ENCODE measurements at regions not wholly inside any gene's neighbourhood (a gene's known extent, or its start where the extent isn't known, plus 50 kb on each side); places are given as distances from the start of the nearest gene placed in this dataset.
"Not testable (repeated sequence)": the region's sequence is repeated elsewhere in the genome, so short reads cannot be mapped to it uniquely, and the experiment has no call there.

DNA sequence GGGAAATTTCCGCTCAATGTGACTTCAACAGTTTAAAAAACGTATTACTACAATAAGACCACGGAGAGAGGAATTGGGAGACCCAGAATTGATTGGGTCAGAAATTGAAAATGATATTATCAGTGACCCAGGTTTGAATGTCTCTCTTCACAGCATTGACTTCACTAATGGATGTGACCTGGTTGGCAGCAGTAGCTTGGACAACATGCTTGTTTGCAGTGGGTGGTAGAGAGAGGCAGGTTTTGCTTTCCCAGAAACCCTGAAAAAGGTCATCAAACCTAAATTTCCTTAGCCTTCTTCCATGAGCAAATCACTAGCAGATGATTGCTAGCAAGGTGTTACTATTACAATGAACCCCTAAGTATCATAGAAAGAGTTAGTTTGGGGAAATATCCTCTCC lies 89.7 kb upstream of the ANTXRL start:
- H3K27me3 Mint-ChIP-seq (ENCODE audit: insufficient read depth): no peaks in the 10 kb centered on the region
- H3K27ac Mint-ChIP-seq: no peak overlapping the region
- Histone ChIP-seq H3K9me3 (ENCODE audit: control insufficient read depth, low read length) (no peaks in the 10 kb centered on the region), H3K4me3 (ENCODE audit: low read length) (no peak overlapping the region), H3K9ac (ENCODE audit: extremely low read depth, low read length, poor library complexity, severe bottlenecking) (no peak overlapping the region), H3K27ac (ENCODE audit: low read depth, low read length) (no peak overlapping the region), H3K36me3 (ENCODE audit: control insufficient read depth, insufficient read depth, low read length) (no peaks in the 10 kb centered on the region), H3K27me3 (ENCODE audit: control insufficient read depth, insufficient read depth, low read length, poor library complexity, severe bottlenecking) (no peaks in the 10 kb centered on the region), H3K4me1 (ENCODE audit: control insufficient read depth, insufficient read depth, low read length) (no peaks in the 10 kb centered on the region)
- no peaks in the 10 kb centered on the region for H3K36me3 Mint-ChIP-seq (ENCODE audit: low read depth)
- TF ChIP-seq, protein P1, sequence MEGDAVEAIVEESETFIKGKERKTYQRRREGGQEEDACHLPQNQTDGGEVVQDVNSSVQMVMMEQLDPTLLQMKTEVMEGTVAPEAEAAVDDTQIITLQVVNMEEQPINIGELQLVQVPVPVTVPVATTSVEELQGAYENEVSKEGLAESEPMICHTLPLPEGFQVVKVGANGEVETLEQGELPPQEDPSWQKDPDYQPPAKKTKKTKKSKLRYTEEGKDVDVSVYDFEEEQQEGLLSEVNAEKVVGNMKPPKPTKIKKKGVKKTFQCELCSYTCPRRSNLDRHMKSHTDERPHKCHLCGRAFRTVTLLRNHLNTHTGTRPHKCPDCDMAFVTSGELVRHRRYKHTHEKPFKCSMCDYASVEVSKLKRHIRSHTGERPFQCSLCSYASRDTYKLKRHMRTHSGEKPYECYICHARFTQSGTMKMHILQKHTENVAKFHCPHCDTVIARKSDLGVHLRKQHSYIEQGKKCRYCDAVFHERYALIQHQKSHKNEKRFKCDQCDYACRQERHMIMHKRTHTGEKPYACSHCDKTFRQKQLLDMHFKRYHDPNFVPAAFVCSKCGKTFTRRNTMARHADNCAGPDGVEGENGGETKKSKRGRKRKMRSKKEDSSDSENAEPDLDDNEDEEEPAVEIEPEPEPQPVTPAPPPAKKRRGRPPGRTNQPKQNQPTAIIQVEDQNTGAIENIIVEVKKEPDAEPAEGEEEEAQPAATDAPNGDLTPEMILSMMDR (conservative IDR thresholded peaks at IDR 0.05): no peak
- H3K9me3 Mint-ChIP-seq: no peaks in the 10 kb centered on the region
- 94 to 98% methylated on average over 3 of the region's 3 CpGs for WGBS, 2 experiments (ENCODE audit: insufficient coverage in 1 of 2, insufficient read length in 1 of 2)
- DNase-seq: no peak
- no peak overlapping the region for H3K4me3 Mint-ChIP-seq
- H3K4me1 Mint-ChIP-seq: no peaks in the 10 kb centered on the region

GRCh38 chr10:46198516-46198915 lies 88.3 kb upstream of the ANTXRL start:
- H3K4me3 Mint-ChIP-seq: no peak overlapping the region
- no peaks in the 10 kb centered on the region for H3K9me3 Mint-ChIP-seq
- TF ChIP-seq, protein P1 (conservative IDR thresholded peaks at IDR 0.05): no peak
- H3K27ac Mint-ChIP-seq: no peak overlapping the region
- no peak overlapping the region for H3K27ac ChIP-seq (ENCODE audit: low read depth, low read length)
- no peak overlapping the region for H3K4me3 ChIP-seq (ENCODE audit: low read length)
- H3K27me3 Mint-ChIP-seq (ENCODE audit: insufficient read depth): no peaks in the 10 kb centered on the region
- H3K4me1 Mint-ChIP-seq: no peaks in the 10 kb centered on the region
- no peak overlapping the region for H3K9ac ChIP-seq (ENCODE audit: extremely low read depth, low read length, poor library complexity, severe bottlenecking)
- H3K4me1 ChIP-seq (ENCODE audit: control insufficient read depth, insufficient read depth, low read length): no peaks in the 10 kb centered on the region
- no peaks in the 10 kb centered on the region for H3K36me3 ChIP-seq (ENCODE audit: control insufficient read depth, insufficient read depth, low read length)
- no peaks in the 10 kb centered on the region for H3K36me3 Mint-ChIP-seq (ENCODE audit: low read depth)
- H3K27me3 ChIP-seq (ENCODE audit: control insufficient read depth, insufficient read depth, low read length, poor library complexity, severe bottlenecking): no peaks in the 10 kb centered on the region
- no peaks in the 10 kb centered on the region for H3K9me3 ChIP-seq (ENCODE audit: control insufficient read depth, low read length)
- no peak for DNase-seq

DNA sequence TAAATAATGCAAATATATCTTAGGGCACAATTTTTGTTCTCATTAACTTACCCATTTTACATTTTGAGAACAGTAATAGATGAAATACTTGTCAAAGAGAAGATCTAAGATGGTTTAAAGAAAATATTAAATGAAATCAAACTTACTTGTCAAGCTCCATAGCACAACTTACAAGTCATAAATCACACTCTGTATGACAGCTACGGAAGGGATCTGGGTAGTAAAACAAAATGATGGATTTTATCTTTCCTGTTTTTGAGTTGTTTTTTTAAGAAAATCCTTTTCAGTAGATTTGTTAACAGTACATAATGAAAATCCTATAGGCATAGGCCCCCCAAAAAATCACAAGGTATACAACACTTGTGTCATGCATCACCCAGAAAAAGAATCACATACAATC lies 84.4 kb upstream of the ANTXRL start:
- not testable (repeated sequence) for H3K9me3 ChIP-seq (ENCODE audit: control insufficient read depth, low read length); H3K27ac Mint-ChIP-seq; H3K27ac ChIP-seq (ENCODE audit: low read depth, low read length); H3K27me3 Mint-ChIP-seq (ENCODE audit: insufficient read depth); H3K36me3 Mint-ChIP-seq (ENCODE audit: low read depth); H3K4me3 Mint-ChIP-seq; H3K4me1 Mint-ChIP-seq; DNase-seq; H3K4me1 ChIP-seq (ENCODE audit: control insufficient read depth, insufficient read depth, low read length); H3K4me3 ChIP-seq (ENCODE audit: low read length); H3K9me3 Mint-ChIP-seq; H3K36me3 ChIP-seq (ENCODE audit: control insufficient read depth, insufficient read depth, low read length); H3K27me3 ChIP-seq (ENCODE audit: control insufficient read depth, insufficient read depth, low read length, poor library complexity, severe bottlenecking); H3K9ac ChIP-seq (ENCODE audit: extremely low read depth, low read length, poor library complexity, severe bottlenecking)
- 100% methylated on average over 1 of the region's 1 CpG; no CpG with 5 or more reads in 1 of the 2 experiments for WGBS, 2 experiments (ENCODE audit: insufficient coverage in 1 of 2, insufficient read length in 1 of 2)

DNA sequence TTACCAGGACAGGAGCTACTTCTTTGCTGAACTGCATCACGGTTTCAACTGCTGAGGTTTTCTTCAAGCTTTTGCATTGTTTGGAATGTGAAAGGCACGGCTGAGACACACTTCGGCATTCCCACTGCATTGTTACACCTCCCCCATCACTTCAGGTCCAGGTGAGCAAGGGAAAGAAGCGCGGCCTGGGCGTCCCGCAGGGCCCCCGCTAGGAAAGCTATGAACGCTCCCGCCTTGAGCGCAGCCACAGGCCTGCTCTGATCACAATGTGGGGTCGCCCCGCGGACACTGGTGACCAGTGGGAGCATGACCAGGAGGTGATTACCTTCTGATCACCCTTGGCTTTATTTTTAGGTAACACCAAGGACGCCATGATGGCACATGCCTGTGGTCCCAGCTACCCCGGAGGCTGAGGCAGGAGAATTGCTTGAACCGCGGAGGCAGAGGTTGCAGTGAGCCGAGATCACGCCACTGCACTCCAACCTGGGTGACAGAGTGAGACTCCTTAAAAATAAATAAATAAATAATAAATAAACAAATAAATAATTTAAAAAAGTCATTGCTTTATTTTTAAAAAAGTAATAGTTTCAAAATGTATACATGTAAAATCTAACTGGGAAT lies 82.2 kb upstream of the ANTXRL start:
- not testable (repeated sequence) for H3K9me3 ChIP-seq (ENCODE audit: control insufficient read depth, low read length); H3K36me3 Mint-ChIP-seq (ENCODE audit: low read depth); H3K4me3 Mint-ChIP-seq; H3K4me1 ChIP-seq (ENCODE audit: control insufficient read depth, insufficient read depth, low read length); H3K36me3 ChIP-seq (ENCODE audit: control insufficient read depth, insufficient read depth, low read length); H3K27me3 ChIP-seq (ENCODE audit: control insufficient read depth, insufficient read depth, low read length, poor library complexity, severe bottlenecking); H3K4me3 ChIP-seq (ENCODE audit: low read length); H3K9me3 Mint-ChIP-seq; H3K27ac ChIP-seq (ENCODE audit: low read depth, low read length); H3K27ac Mint-ChIP-seq; H3K4me1 Mint-ChIP-seq; H3K27me3 Mint-ChIP-seq (ENCODE audit: insufficient read depth); H3K9ac ChIP-seq (ENCODE audit: extremely low read depth, low read length, poor library complexity, severe bottlenecking)
- DNase-seq: peak; percentile 49
- 87 to 89% methylated on average over 8 to 19 of the region's 20 CpGs for WGBS, 2 experiments (ENCODE audit: insufficient coverage in 1 of 2, insufficient read length in 1 of 2)

GRCh38 chr10:46210427-46210826 lies 76.4 kb upstream of the ANTXRL start:
- not testable (repeated sequence) for H3K36me3 Mint-ChIP-seq (ENCODE audit: low read depth); H3K27me3 ChIP-seq (ENCODE audit: control insufficient read depth, insufficient read depth, low read length, poor library complexity, severe bottlenecking); H3K9me3 ChIP-seq (ENCODE audit: control insufficient read depth, low read length); H3K4me3 Mint-ChIP-seq; H3K27ac ChIP-seq (ENCODE audit: low read depth, low read length); H3K9me3 Mint-ChIP-seq; H3K27ac Mint-ChIP-seq; H3K9ac ChIP-seq (ENCODE audit: extremely low read depth, low read length, poor library complexity, severe bottlenecking); DNase-seq; H3K4me1 Mint-ChIP-seq; H3K4me1 ChIP-seq (ENCODE audit: control insufficient read depth, insufficient read depth, low read length); H3K4me3 ChIP-seq (ENCODE audit: low read length); H3K36me3 ChIP-seq (ENCODE audit: control insufficient read depth, insufficient read depth, low read length); H3K27me3 Mint-ChIP-seq (ENCODE audit: insufficient read depth)
- WGBS, 2 experiments (ENCODE audit: insufficient coverage in 1 of 2, insufficient read length in 1 of 2): no CpG with 5 or more reads among the region's 2 CpGs

Measured in endodermal cell (in vitro differentiated cells).